T-helper 1 cell (primary cell): ENCODE measurements at regions not wholly inside any gene's neighbourhood (a gene's known extent, or its start where the extent isn't known, plus 50 kb on each side); places are given as distances from the start of the nearest gene placed in this dataset.

Source experiments
- DNase-seq, 5 donors: peaks; one replicate each; pipeline ENCODE4 v3.0.0-alpha.2; 2012 to 2020

GRCh38 chr1:79129914-79130313 lies 123.4 kb upstream of the ADGRL4 start:
- DNase-seq = no peak

- no peak for DNase-seq
Observed at GRCh38 chr1:79128722-79129121, 122.2 kb upstream of the ADGRL4 start.

GRCh38 chr1:79124756-79125155 lies 118.2 kb upstream of the ADGRL4 start:
- DNase-seq = no peak

- DNase-seq = no peak
Observed at GRCh38 chr1:79122521-79122920, 116.0 kb upstream of the ADGRL4 start.

GRCh38 chr1:79117376-79117775 lies 110.8 kb upstream of the ADGRL4 start:
- no peak for DNase-seq

GRCh38 chr1:79113836-79114235 lies 107.3 kb upstream of the ADGRL4 start:
- no peak for DNase-seq

GRCh38 chr1:79110749-79111148 lies 104.2 kb upstream of the ADGRL4 start:
- DNase-seq = no peak

- no peak for DNase-seq
Observed at GRCh38 chr1:79109445-79109844, 102.9 kb upstream of the ADGRL4 start.

GRCh38 chr1:79105500-79105899 lies 99.0 kb upstream of the ADGRL4 start:
- DNase-seq = no peak

- no peak for DNase-seq
Observed at GRCh38 chr1:79104617-79105016, 98.1 kb upstream of the ADGRL4 start.

- no peak for DNase-seq
Observed at GRCh38 chr1:79100385-79100784, 93.9 kb upstream of the ADGRL4 start.

GRCh38 chr1:79090985-79091384 lies 84.5 kb upstream of the ADGRL4 start:
- no peak for DNase-seq

- no peak for DNase-seq
Observed at GRCh38 chr1:79089946-79090345, 83.4 kb upstream of the ADGRL4 start.

- no peak for DNase-seq
Observed at GRCh38 chr1:79082233-79082632, 75.7 kb upstream of the ADGRL4 start.

- no peak for DNase-seq
Observed at GRCh38 chr1:79079770-79080169, 73.2 kb upstream of the ADGRL4 start.

- no peak for DNase-seq
Observed at GRCh38 chr1:79074975-79075374, 68.4 kb upstream of the ADGRL4 start.

- no peak for DNase-seq
Observed at GRCh38 chr1:79069828-79070227, 63.3 kb upstream of the ADGRL4 start.

- DNase-seq = no peak
Observed at GRCh38 chr1:79059341-79059740, 52.8 kb upstream of the ADGRL4 start.
